ENCODE measurements at regions not wholly inside any gene's neighbourhood (a gene's known extent, or its start where the extent isn't known, plus 50 kb on each side); places are given as distances from the start of the nearest gene placed in this dataset.
"Not testable (repeated sequence)": the region's sequence is repeated elsewhere in the genome, so short reads cannot be mapped to it uniquely, and the experiment has no call there.

- DNase-seq: peak; percentile 31
Measured at GRCh38 chr9:18299449-18299848, 174.5 kb upstream of the ADAMTSL1 start.

GRCh38 chr9:18305167-18305806, 168.7 kb upstream of the ADAMTSL1 start:
- not testable (repeated sequence) for DNase-seq

DNA sequence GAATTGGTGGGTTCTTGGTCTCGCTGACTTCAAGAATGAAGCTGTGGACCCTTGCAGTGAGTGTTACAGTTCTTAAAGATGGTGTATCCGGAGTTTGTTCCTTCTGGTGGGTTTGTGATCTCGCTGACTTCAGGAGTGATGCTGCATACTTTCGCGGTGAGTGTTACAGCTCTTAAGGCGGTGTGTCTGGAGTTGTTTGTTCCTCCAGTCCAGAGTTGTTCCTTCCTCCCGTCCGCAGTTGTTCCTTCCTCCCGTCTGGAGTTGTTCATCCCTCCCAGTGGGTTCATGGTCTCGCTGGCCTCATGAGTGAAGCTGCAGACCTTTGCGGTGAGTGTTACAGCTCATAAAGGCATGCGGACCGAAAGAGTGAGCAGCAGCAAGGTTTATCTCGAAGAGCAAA, 159.6 kb upstream of the ADAMTSL1 start:
- DNase-seq: peak; percentile 33

GRCh38 chr9:18317896-18318295, 156.1 kb upstream of the ADAMTSL1 start:
- DNase-seq: no peak

DNA sequence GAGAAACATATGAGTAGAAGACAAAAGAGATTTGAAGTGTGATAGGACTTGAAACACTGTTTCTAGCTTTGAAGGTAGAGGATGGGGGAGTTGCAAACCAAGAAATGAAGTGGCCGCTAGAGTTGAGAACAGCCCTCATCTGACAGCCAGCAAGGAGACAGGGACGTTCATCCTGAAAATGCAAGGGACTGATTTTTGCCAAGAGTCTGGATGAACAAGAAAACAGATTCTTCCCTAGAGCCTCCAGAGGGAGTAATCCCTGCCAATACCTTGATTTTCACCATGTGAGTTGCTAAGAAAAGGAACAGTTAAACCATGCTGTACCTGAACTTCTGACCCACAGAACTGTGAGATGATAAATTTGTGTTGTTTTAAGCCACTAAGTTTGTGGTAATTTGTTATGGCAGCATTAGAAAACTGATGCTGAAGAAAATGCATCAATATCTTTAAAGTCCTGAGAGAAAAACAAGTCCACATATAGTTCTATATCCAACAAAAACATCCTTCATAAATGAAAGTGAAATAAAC, 154.0 kb upstream of the ADAMTSL1 start:
- no peak for DNase-seq

GRCh38 chr9:18324928-18325745, 148.8 kb upstream of the ADAMTSL1 start:
- no peak for DNase-seq

GRCh38 chr9:18325746-18326011, 148.3 kb upstream of the ADAMTSL1 start:
- not testable (repeated sequence) for DNase-seq

- peak; percentile 38 for DNase-seq
Measured at GRCh38 chr9:18327121-18327520, 146.8 kb upstream of the ADAMTSL1 start.

DNA sequence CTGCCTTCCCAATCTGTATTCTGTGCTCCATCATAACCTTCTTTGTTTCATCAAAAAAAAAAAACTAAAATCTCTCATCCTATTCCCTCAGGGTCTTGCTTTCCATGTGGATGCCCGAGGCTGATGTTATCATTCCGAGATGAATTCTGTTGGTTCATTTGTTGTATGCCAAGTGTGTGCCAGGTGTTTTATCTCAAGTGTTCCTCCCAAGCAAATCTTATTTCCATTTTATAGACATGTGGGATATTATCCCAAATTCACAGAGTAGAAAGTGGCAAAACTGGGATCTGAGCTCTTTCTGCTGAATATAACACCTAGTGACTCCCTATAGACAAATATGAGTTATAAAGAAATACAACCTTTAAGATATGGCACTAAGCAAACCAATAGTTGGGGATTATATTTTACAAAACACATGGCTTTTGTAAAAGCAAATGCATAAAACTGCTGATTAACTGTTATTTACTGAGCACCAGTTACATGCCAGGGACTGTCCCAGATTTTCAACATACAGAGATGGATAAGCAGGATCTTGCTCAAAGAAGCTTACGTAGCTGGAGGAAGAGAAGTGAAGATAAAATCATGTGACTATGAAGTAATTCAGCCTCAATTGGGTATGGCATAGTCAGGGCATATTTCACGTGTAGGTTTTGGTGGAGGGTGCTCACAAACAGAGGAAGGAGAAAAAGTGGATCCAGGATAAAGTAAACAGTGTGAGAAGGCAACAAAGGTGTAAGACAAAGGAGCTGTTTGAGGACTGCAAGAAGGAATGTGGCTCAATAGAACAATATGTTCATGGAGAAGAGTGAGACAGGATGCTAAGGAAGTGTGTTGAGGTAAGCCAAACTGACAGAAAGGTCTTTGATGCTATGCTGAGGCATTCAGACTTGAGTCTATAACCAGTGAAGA, 143.3 kb upstream of the ADAMTSL1 start:
- no peak for DNase-seq

GRCh38 chr9:18331310-18331684, 142.7 kb upstream of the ADAMTSL1 start:
- no peak for DNase-seq

DNA sequence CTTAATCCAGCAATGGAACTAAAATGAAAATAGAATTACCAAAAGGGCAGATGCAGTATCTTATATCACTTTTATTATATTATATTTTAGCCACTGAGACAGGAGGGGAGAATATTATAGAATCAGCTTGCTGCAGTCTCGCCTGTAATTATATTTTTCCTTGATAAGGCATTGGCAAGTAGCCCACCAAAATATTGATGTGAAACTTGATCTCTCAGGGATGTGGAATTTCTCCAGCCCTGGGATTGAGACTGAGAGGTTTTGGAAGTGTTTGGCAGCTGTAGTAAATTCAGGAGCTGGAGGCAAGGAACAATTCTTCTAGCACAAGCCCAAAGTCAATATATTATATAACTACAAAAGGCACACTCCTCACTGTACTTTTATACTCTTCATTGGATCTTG, 142.1 kb upstream of the ADAMTSL1 start:
- peak; percentile 58 for DNase-seq

GRCh38 chr9:18333157-18333556, 140.8 kb upstream of the ADAMTSL1 start:
- peak; percentile 43 for DNase-seq

- no peak for DNase-seq
Measured at GRCh38 chr9:18335825-18336224, 138.1 kb upstream of the ADAMTSL1 start.

DNA sequence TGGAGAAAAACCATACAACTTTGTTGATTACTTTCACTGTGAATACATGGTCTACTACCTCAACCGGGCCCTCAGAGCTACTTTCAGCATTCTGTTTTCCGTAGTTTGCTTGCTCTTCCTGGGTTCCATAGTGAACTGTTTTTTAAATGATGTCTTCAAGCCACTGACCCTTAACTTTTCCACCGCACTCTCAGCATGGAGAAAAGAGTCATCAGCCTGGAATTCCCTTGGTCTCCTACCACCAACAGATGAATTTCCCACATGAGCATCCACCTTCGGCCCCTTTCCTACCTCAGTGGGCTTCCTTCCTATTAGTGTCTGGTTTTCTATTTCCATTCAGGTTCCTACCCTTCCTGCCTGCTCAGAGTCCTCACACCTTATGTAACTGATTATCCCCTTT, 135.9 kb upstream of the ADAMTSL1 start:
- peak; percentile 61 for DNase-seq

- DNase-seq: peak; percentile 57
Measured at GRCh38 chr9:18343784-18344183, 130.2 kb upstream of the ADAMTSL1 start.

DNA sequence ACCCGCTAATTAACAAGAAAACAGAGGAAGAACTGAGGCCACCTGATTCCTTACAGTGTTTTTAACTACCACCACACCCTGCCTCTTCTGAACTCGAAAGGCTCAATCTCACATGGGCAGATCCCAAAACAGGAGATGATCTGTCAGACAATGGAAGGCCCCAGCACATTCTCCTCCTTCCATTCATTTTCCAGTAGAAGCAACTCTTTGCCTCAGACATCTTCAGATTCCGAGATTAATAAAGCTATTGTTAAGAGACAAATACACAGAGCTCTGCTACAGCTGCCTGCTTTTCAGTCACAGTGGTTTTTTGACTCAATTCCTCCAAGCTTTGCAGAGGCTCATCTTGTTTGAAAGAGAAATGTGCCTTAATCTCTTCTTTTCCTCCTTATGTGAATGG, 127.2 kb upstream of the ADAMTSL1 start:
- no peak for DNase-seq

GRCh38 chr9:18347386-18348082, 126.4 kb upstream of the ADAMTSL1 start:
- DNase-seq: peak; percentile 82

DNA sequence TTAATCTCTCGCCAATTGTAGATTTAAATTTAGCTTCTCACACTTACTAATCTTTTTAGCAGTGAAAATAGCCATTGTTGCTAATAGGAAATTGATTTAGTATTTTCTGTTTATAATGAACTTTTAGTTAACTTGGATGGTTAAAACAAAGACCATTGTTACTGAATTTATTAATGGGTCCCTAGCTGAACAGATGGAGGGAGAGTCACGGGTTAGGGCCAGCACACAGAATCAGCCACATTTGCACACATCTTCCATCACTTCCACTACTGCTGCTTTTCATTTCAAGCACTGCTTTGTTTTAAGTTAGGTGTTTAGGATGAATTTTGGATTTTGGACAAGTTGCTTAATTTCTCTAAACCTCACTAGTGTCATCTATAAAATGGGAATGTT, 125.9 kb upstream of the ADAMTSL1 start:
- DNase-seq: no peak

GRCh38 chr9:18349530-18349929, 124.4 kb upstream of the ADAMTSL1 start:
- DNase-seq: no peak

DNA sequence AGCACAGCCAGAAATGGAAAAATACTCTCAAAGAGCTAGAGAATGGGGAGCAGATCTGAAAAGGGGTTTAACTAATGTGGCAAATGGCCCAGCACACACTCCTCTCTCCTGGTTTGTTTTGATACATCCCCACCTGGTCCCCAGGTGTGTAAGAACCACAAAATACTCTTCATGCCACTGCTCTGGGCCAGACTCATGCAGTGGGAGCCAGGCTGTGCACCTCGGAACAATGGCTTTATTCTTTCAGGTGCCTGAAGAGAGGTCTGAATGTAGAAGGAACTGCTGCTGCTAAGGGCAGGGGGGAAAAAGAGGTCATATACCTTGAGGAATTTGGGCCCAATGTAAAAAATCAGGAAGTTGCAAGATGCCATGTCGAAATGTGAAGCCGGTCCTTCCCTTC, 123.9 kb upstream of the ADAMTSL1 start:
- DNase-seq: no peak

DNA sequence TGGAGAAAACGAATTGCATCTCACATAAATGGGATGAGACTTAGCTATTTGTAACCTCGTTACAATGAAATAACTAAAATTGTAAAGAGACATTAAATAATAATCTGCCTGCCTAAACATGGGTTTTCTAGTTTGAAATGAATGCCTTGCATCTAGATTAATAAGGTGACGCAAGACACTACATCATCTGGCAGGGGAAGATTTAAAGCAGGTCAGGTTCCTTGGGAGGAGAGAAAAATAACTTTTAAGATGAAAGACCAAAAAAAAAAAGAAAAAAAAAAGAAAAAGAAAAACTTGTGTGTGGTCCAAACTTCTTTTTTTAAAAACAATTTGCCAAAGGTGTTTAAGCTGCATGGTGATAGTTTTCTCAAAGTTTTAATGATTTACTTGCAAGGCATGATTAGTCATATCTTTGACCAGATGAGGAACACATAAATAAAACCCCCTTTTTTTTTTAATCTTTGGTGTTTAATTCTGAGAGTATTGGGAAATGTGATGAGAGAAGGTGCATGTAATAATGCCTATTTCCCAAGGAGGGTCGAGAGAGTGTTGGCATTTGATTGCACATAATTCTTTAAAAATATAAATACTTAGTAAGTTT, 122.9 kb upstream of the ADAMTSL1 start:
- peak; percentile 51 for DNase-seq

DNA sequence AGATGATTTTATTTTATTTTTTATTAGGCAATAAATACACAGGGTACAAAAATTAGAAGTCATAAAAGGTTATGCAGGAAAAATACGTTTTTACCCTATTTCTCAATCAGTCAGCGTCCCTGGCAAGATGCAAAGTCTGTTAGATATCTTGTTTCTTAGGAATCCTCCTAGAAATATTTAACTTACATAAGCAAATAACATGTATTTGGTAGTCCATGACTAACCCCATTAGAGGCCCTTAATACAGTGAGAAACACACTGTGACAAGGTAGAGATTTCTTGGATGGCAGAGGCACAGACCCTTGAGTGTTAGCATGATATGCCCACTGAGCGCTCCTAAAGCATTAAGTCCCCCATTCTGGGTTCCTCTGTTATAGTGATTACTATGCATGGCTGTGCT, 121.2 kb upstream of the ADAMTSL1 start:
- DNase-seq: no peak

Measured in fibroblast of skin of abdomen (primary cell).